DND-41 (cell line): ENCODE measurements at regions not wholly inside any gene's neighbourhood (a gene's known extent, or its start where the extent isn't known, plus 50 kb on each side); places are given as distances from the start of the nearest gene placed in this dataset.
"Not testable (repeated sequence)": the region's sequence is repeated elsewhere in the genome, so short reads cannot be mapped to it uniquely, and the experiment has no call there.

Experiments used
- ATAC-seq: fragments of 200-7000 bp; cut with Tn5 transposase; 3 replicates; pipeline ENCODE4 v1.9.1; 2021; ENCODE audit warnings: low read depth; ENCODE audit not compliant: insufficient read depth
- DNase-seq: peaks from one replicate; pipeline ENCODE4 v3.0.0-alpha.2; 2020
- H2AFZ ChIP-seq: 2 replicates; pipeline ENCODE4 v1.6.0; 2012; ENCODE audit warnings: low read depth, low read length
- H3K27ac ChIP-seq: 2 replicates; pipeline ENCODE4 v1.5.1; 2012; ENCODE audit warnings: low read length, inconsistent platforms
- H3K27me3 ChIP-seq: fragments of 200-600 bp; sonication (generic); 2 replicates; pipeline ENCODE4 v1.6.0; 2012; ENCODE audit warnings: low read length, mild to moderate bottlenecking, inconsistent platforms; ENCODE audit not compliant: insufficient read depth, poor library complexity
- H3K36me3 ChIP-seq: 2 replicates; pipeline ENCODE4 v1.5.1; 2012; ENCODE audit warnings: low read length, inconsistent platforms; ENCODE audit not compliant: insufficient read depth
- H3K4me1 ChIP-seq: 2 replicates; pipeline ENCODE4 v1.5.1; 2012; ENCODE audit warnings: mild to moderate bottlenecking, low read length; ENCODE audit not compliant: insufficient read depth
- H3K4me2 ChIP-seq: 2 replicates; pipeline ENCODE4 v1.6.0; 2012; ENCODE audit warnings: mild to moderate bottlenecking, moderate library complexity, low read length, inconsistent platforms; ENCODE audit not compliant: insufficient read depth
- H3K4me3 ChIP-seq, 2 experiments: fragments of 200-600 bp in 1 of 2; shearing (Covaris generic) in 1 of 2; 2 replicates each; pipeline ENCODE4 v1.5.1; 2012 to 2016; ENCODE audit warnings: inconsistent platforms in 2 of 2, low read length in 2 of 2, mild to moderate bottlenecking in 2 of 2, low read depth in 1 of 2, moderate library complexity in 1 of 2
- H3K79me2 ChIP-seq: 2 replicates; pipeline ENCODE4 v1.6.0; 2012; ENCODE audit warnings: low read length, inconsistent platforms; ENCODE audit not compliant: insufficient read depth
- H3K9ac ChIP-seq: 2 replicates; pipeline ENCODE4 v1.6.0; 2012; ENCODE audit warnings: low read depth, mild to moderate bottlenecking, inconsistent platforms, low read length, moderate library complexity
- H3K9me3 ChIP-seq: 2 replicates; pipeline ENCODE4 v1.5.1; 2012; ENCODE audit warnings: low read length, moderate library complexity, mild to moderate bottlenecking, inconsistent platforms; ENCODE audit not compliant: insufficient read depth, severe bottlenecking
- H4K20me1 ChIP-seq: 2 replicates; pipeline ENCODE4 v1.6.0; 2012; ENCODE audit warnings: low read length; ENCODE audit not compliant: insufficient read depth
- CTCF ChIP-seq: IDR thresholded peaks from 2 replicates; pipeline ENCODE4 v1.5.1; 2012; ENCODE audit warnings: borderline replicate concordance, low read length, moderate library complexity, mild to moderate bottlenecking; ENCODE audit not compliant: poor library complexity, severe bottlenecking; ENCODE audit errors: extremely low read depth
- EZH2 ChIP-seq: IDR thresholded peaks from 3 replicates; pipeline ENCODE4 v1.6.1; 2012; ENCODE audit warnings: borderline replicate concordance, low read depth, mild to moderate bottlenecking, moderate library complexity, low read length, inconsistent platforms; ENCODE audit not compliant: severe bottlenecking

GRCh38 chr6:81023709-81024108 lies 728.8 kb downstream of the TENT5A start:
- no peak overlapping the region for H2AFZ ChIP-seq
- no peak overlapping the region for H3K4me2 ChIP-seq
- DNase-seq (no peak), ATAC-seq (no peak)
- TF ChIP-seq CTCF (no peak), EZH2 (no peak)
- H3K4me3 ChIP-seq = no peak overlapping the region
- no peaks in the 10 kb centered on the region for H3K27me3 ChIP-seq
- no peaks in the 10 kb centered on the region for H3K79me2 ChIP-seq
- H4K20me1 ChIP-seq = no peaks in the 10 kb centered on the region
- no peak overlapping the region for H3K9ac ChIP-seq
- peaks cover 5% of the 10 kb centered on the region; the same call in 1 of the 2 replicates for H3K36me3 ChIP-seq
- H3K27ac ChIP-seq = no peak overlapping the region
- H3K9me3 ChIP-seq = peaks cover 53% of the 10 kb centered on the region
- no peaks in the 10 kb centered on the region for H3K4me1 ChIP-seq

GRCh38 chr6:81023007-81023582 lies 729.4 kb downstream of the TENT5A start:
- no peaks in the 10 kb centered on the region for H3K27me3 ChIP-seq
- no peak overlapping the region for H2AFZ ChIP-seq
- no peaks in the 10 kb centered on the region for H3K79me2 ChIP-seq
- H3K27ac ChIP-seq = no peak overlapping the region
- ATAC-seq (no peak), DNase-seq (no peak)
- no peak overlapping the region for H3K4me2 ChIP-seq
- H3K9me3 ChIP-seq = peaks cover 53% of the 10 kb centered on the region
- H4K20me1 ChIP-seq = no peaks in the 10 kb centered on the region
- peaks cover 5% of the 10 kb centered on the region; the same call in 1 of the 2 replicates for H3K36me3 ChIP-seq
- H3K4me1 ChIP-seq = no peaks in the 10 kb centered on the region
- no peak for TF ChIP-seq EZH2
- TF ChIP-seq CTCF = no peak
- H3K9ac ChIP-seq = no peak overlapping the region
- H3K4me3 ChIP-seq = no peak overlapping the region

GRCh38 chr6:81017586-81017985 lies 734.9 kb downstream of the TENT5A start:
- not testable (repeated sequence) for H3K9ac ChIP-seq, H3K4me3 ChIP-seq, H3K27me3 ChIP-seq, H3K4me1 ChIP-seq, H4K20me1 ChIP-seq, H3K36me3 ChIP-seq, H3K79me2 ChIP-seq, H3K27ac ChIP-seq, DNase-seq, ATAC-seq, H2AFZ ChIP-seq, H3K4me2 ChIP-seq
- H3K9me3 ChIP-seq = peaks cover 28% of the 10 kb centered on the region

- no peak for ATAC-seq
- TF ChIP-seq EZH2 (no peak), CTCF (no peak)
- no peaks in the 10 kb centered on the region for H3K27me3 ChIP-seq
These were observed 748.6 kb downstream of the TENT5A start for GRCh38 chr6:81003894-81004293.

More at GRCh38 chr6:81003894-81004293, 748.6 kb downstream of the TENT5A start:
- DNase-seq = no peak
- H3K36me3 ChIP-seq = no peaks in the 10 kb centered on the region
- no peaks in the 10 kb centered on the region for H4K20me1 ChIP-seq
- H3K4me1 ChIP-seq = no peaks in the 10 kb centered on the region
- H3K79me2 ChIP-seq = no peaks in the 10 kb centered on the region
- no peak overlapping the region for H3K4me2 ChIP-seq
- no peak overlapping the region for H3K4me3 ChIP-seq
- H3K9me3 ChIP-seq = peaks cover 13% of the 10 kb centered on the region
- no peak overlapping the region for H2AFZ ChIP-seq
- H3K9ac ChIP-seq = no peak overlapping the region
- no peak overlapping the region for H3K27ac ChIP-seq
